ENCODE measurements at regions not wholly inside any gene's neighbourhood (a gene's known extent, or its start where the extent isn't known, plus 50 kb on each side); places are given as distances from the start of the nearest gene placed in this dataset.

GRCh38 chr3:177377166-177377565 is 179.9 kb upstream of the TBL1XR1 start:
- no peak for TF ChIP-seq POLR2A (IDR thresholded peaks at IDR 0.05; ENCODE audit: low read depth, low read length)
- TF ChIP-seq POLR2AphosphoS5 (IDR thresholded peaks at IDR 0.05; ENCODE audit: low read depth, low read length) = no peak

All from GM12891 (cell line).